ENCODE measurements at regions not wholly inside any gene's neighbourhood (a gene's known extent, or its start where the extent isn't known, plus 50 kb on each side); places are given as distances from the start of the nearest gene placed in this dataset.

GRCh38 chr3:187594272-187594671 is 75.9 kb downstream of the SST start:
- FAIRE-seq = no peak
- H3K36me3 ChIP-seq (ENCODE audit: control insufficient read depth, insufficient read depth, low read length) = no peaks in the 10 kb centered on the region
- H3K27me3 ChIP-seq (ENCODE audit: control insufficient read depth in 2 of 2, insufficient read depth in 2 of 2, low read length in 2 of 2) = no peaks in the 10 kb centered on the region; a peak in 1 of 5 replicates
- ATAC-seq = no peak
- H3K9me3 ChIP-seq (replicated peaks; ENCODE audit: control insufficient read depth, insufficient read depth, low read depth, low read length) = no peaks in the 10 kb centered on the region
- no peak overlapping the region for H3K9ac ChIP-seq (ENCODE audit: insufficient read depth in 1 of 2, low read depth in 2 of 2, low read length in 2 of 2)
- H3K79me2 ChIP-seq (ENCODE audit: control insufficient read depth, insufficient read depth, low read length) = no peaks in the 10 kb centered on the region
- POLR2A ChIA-PET = no interaction called here
- 0% methylated on average over 2 of the region's 2 CpGs for WGBS (ENCODE audit: insufficient coverage, low coverage, missing lambda C conversion rate)
- intact Hi-C loops (cut with micrococcal nuclease) (no loop called here), in situ Hi-C loops (cut with MboI) (no loop called here)
- no TSS peak for BruUV-seq (replicated peaks)
- H3K27ac ChIP-seq (ENCODE audit: extremely low read depth, low read depth, low read length) = no peak overlapping the region
- no peak overlapping the region for H3K4me2 ChIP-seq (ENCODE audit: insufficient read depth, low read length)
- no peak for DNase-seq (ENCODE audit: extremely low read depth in 1 of 4, low spot score in 3 of 4)
- CTCF ChIA-PET (ENCODE audit: low intra/inter-chr PET ratio) = no interaction called here
- H4K20me1 ChIP-seq (replicated peaks; ENCODE audit: control insufficient read depth, insufficient read depth, low read length) = no peaks in the 10 kb centered on the region
- H3K9me1 ChIP-seq (ENCODE audit: control insufficient read depth, insufficient read depth, low read length) = no peaks in the 10 kb centered on the region
- TF ChIP-seq CEBPG (CRISPR knock-in tag; IDR thresholded peaks at IDR 0.05) (no peak), CEBPG (tag; conservative IDR thresholded peaks at IDR 0.05 in 1 of 2, IDR thresholded peaks at IDR 0.05 in 1 of 2) (no peak)
- no peak overlapping the region for H2AFZ ChIP-seq (ENCODE audit: low read depth, low read length)
- H3K4me3 ChIP-seq = no peak overlapping the region
- no peaks in the 10 kb centered on the region for H3K4me1 ChIP-seq (replicated peaks in 1 of 2; ENCODE audit: control insufficient read depth in 2 of 2, insufficient read depth in 2 of 2, low read length in 2 of 2)

GRCh38 chr3:187593451-187593850 is 76.7 kb downstream of the SST start:
- 0% methylated on average over 5 of the region's 5 CpGs for whole genome bisulfite sequencing (ENCODE audit: insufficient coverage, low coverage, missing lambda C conversion rate)
- Histone ChIP-seq H3K9me1 (ENCODE audit: control insufficient read depth, insufficient read depth, low read length) (no peaks in the 10 kb centered on the region), H3K4me1 (replicated peaks in 1 of 2; ENCODE audit: control insufficient read depth in 2 of 2, insufficient read depth in 2 of 2, low read length in 2 of 2) (no peaks in the 10 kb centered on the region), H3K9me3 (replicated peaks; ENCODE audit: control insufficient read depth, insufficient read depth, low read depth, low read length) (no peaks in the 10 kb centered on the region), H3K36me3 (ENCODE audit: control insufficient read depth, insufficient read depth, low read length) (no peaks in the 10 kb centered on the region), H3K4me2 (ENCODE audit: insufficient read depth, low read length) (no peak overlapping the region), H3K9ac (ENCODE audit: insufficient read depth in 1 of 2, low read depth in 2 of 2, low read length in 2 of 2) (no peak overlapping the region), H3K4me3 (no peak overlapping the region), H2AFZ (ENCODE audit: low read depth, low read length) (no peak overlapping the region), H3K79me2 (ENCODE audit: control insufficient read depth, insufficient read depth, low read length) (no peaks in the 10 kb centered on the region), H4K20me1 (replicated peaks; ENCODE audit: control insufficient read depth, insufficient read depth, low read length) (no peaks in the 10 kb centered on the region), H3K27me3 (ENCODE audit: control insufficient read depth in 2 of 2, insufficient read depth in 2 of 2, low read length in 2 of 2) (no peaks in the 10 kb centered on the region; a peak in 1 of 5 replicates), H3K27ac (ENCODE audit: extremely low read depth, low read depth, low read length) (no peak overlapping the region)
- no TSS peak for BruUV-seq (replicated peaks)
- CTCF ChIA-PET (ENCODE audit: low intra/inter-chr PET ratio) = no interaction called here
- FAIRE-seq (no peak), ATAC-seq (no peak), DNase-seq (ENCODE audit: extremely low read depth in 1 of 4, low spot score in 3 of 4) (no peak)
- intact Hi-C loops (cut with micrococcal nuclease) = no loop called here
- in situ Hi-C loops (cut with MboI) = no loop called here
- no peak for TF ChIP-seq GTF2A2 (tag; IDR thresholded peaks at IDR 0.05)
- POLR2A ChIA-PET = no interaction called here

Data from K562 (cell line).